Psoas muscle (tissue), 7 donors: ENCODE measurements at regions not wholly inside any gene's neighbourhood (a gene's known extent, or its start where the extent isn't known, plus 50 kb on each side); places are given as distances from the start of the nearest gene placed in this dataset.

ENCODE experiments used
- ATAC-seq, 4 donors: fragments of 200-7000 bp; cut with Tn5 transposase; one replicate each; pipeline ENCODE4 v1.9.1; 2020; ENCODE audit warnings: moderate library complexity in 3 of 4, mild to moderate bottlenecking in 2 of 4
- DNase-seq, 2 donors: peaks; one replicate each; pipeline ENCODE4 v3.0.0-alpha.2; 2020
- H3K27ac ChIP-seq: fragments of 200-600 bp; one replicate; pipeline ENCODE4 v1.8.0; 2022
- H3K27me3 ChIP-seq, 3 donors: fragments of 200-600 bp in 1 of 3; one replicate each; pipeline versions ENCODE4 v1.6.1 to v1.8.0; 2013 to 2022; ENCODE audit warnings: low read length in 2 of 3, mild to moderate bottlenecking in 2 of 3, moderate library complexity in 1 of 3; ENCODE audit not compliant: insufficient read depth in 3 of 3
- H3K36me3 ChIP-seq, 2 donors: fragments of 200-600 bp in 1 of 2; one replicate each; pipeline versions ENCODE4 v1.6.1 to v1.8.0; 2013 to 2022; ENCODE audit warnings: low read depth in 1 of 2, mild to moderate bottlenecking in 1 of 2, moderate library complexity in 1 of 2; ENCODE audit not compliant: insufficient read depth in 1 of 2
- H3K4me1 ChIP-seq: fragments of 200-600 bp; one replicate; pipeline ENCODE4 v1.8.0; 2022
- H3K4me3 ChIP-seq: fragments of 200-600 bp; one replicate; pipeline ENCODE4 v1.8.0; 2022; ENCODE audit warnings: mild to moderate bottlenecking
- H3K9me3 ChIP-seq: fragments of 200-600 bp; one replicate; pipeline ENCODE4 v1.8.0; 2022
- WGBS, 3 donors: extraction: QIAGEN DNeasy Blood & Tissue Kit; methylation state at CpG; one replicate each; pipeline versions ENCODE4 v1.1.6 to v1.1.7; 2013; 5-methylcytosine and 5-hydroxymethylcytosine counted together
- intact Hi-C, 2 donors: fragments of 100-400 bp; cut with DNase I; formaldehyde crosslinking; loops; one replicate each; pipeline versions ENCODE4 v1.11.0 to v1.14.2; 2022
- TF ChIP-seq, protein P1 (sequence below): fragments of 200-600 bp; IDR thresholded peaks from one replicate; pipeline ENCODE4 v1.8.0; 2022; ENCODE audit warnings: antibody characterized with exemption
- donor health status: healthy with polysubstance abuse.
- donor health status: DM: no; HTN: no; CAD: no; lungs with moderate emphysema.
- donor health status: Bipolar disorder and iron deficiency.
- donor health status: healthy.
- donor health status: DM: yes; HTN: yes; CAD: no.
- donor health status: DM: no; HTN: no; CAD: no.
- donor health status: DM: yes; HTN: yes; CAD: no.

DNA sequence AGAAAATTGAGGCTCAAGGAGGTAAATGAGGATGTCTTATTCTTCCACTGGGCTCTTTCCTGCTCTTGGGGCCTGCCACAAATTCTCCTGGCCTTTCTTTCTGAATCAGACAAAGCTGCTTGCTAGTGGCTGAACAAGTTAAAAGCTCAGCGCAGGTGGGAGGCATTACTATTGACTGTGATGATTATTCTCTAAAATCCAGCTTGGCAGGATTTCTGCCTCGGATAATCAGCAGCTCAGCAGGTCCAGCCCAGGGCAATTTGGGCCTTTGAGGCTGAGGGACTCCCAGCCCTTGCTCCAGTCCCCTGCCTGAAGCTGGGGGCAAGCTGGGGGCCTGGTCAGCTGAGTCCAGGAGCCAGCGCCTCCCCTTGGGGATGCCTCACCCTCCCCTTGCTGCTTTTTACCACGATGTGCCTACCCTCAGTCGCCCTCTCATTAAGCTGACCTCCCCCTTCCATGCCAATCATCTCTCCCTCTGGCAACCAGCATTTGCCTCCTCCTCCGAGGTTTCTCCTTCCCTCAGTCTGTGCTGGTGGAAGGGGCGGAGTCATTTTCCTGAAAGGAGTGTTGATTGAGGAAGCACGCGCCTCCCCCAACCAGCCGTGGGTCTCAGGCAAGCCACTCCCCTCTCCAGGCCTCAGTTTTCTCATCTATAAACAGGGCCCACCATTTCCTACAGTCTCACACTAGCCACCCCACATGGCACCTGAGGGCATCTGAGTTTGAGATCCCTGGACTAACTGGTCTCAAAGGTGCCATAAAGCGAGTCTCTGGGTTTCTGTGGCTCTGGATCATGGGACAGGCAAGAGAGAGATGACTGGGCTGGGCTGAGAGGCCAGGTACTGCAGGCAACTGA is 60.6 kb upstream of the PRDM11 start:
- whole genome bisulfite sequencing, 3 donors: 79 to 87% (median 81%) methylated on average over 10 to 11 of the region's 11 CpGs
- no peak for DNase-seq

GRCh38 chr11:45086526-45086925 is 59.9 kb upstream of the PRDM11 start:
- DNase-seq (no peak), ATAC-seq (no peak)
- Histone ChIP-seq H3K9me3 (no peaks in the 10 kb centered on the region), H3K36me3 (no peaks in the 10 kb centered on the region), H3K4me3 (no peak overlapping the region), H3K27ac (no peak overlapping the region), H3K4me1 (peaks cover 21% of the 10 kb centered on the region), H3K27me3 (peaks cover 0 to 5% (median 0%) of the 10 kb centered on the region in 3 donors)
- TF ChIP-seq, protein P1, sequence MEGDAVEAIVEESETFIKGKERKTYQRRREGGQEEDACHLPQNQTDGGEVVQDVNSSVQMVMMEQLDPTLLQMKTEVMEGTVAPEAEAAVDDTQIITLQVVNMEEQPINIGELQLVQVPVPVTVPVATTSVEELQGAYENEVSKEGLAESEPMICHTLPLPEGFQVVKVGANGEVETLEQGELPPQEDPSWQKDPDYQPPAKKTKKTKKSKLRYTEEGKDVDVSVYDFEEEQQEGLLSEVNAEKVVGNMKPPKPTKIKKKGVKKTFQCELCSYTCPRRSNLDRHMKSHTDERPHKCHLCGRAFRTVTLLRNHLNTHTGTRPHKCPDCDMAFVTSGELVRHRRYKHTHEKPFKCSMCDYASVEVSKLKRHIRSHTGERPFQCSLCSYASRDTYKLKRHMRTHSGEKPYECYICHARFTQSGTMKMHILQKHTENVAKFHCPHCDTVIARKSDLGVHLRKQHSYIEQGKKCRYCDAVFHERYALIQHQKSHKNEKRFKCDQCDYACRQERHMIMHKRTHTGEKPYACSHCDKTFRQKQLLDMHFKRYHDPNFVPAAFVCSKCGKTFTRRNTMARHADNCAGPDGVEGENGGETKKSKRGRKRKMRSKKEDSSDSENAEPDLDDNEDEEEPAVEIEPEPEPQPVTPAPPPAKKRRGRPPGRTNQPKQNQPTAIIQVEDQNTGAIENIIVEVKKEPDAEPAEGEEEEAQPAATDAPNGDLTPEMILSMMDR: no peak
- intact Hi-C loops: no loop called here
- WGBS, 3 donors: 91 to 100% (median 92%) methylated on average over 3 to 5 of the region's 5 CpGs

More for the DNA sequence above, 60.6 kb upstream of the PRDM11 start:
- H3K4me1 ChIP-seq: peaks cover 20% of the 10 kb centered on the region
- no peak overlapping the region for H3K27ac ChIP-seq
- peaks cover 0 to 5% (median 0%) of the 10 kb centered on the region in 3 donors for H3K27me3 ChIP-seq
- TF ChIP-seq, protein P1: no peak
- no peak for ATAC-seq
- intact Hi-C loops: no loop called here
- no peak overlapping the region for H3K4me3 ChIP-seq
- no peaks in the 10 kb centered on the region for H3K9me3 ChIP-seq
- no peaks in the 10 kb centered on the region for H3K36me3 ChIP-seq

DNA sequence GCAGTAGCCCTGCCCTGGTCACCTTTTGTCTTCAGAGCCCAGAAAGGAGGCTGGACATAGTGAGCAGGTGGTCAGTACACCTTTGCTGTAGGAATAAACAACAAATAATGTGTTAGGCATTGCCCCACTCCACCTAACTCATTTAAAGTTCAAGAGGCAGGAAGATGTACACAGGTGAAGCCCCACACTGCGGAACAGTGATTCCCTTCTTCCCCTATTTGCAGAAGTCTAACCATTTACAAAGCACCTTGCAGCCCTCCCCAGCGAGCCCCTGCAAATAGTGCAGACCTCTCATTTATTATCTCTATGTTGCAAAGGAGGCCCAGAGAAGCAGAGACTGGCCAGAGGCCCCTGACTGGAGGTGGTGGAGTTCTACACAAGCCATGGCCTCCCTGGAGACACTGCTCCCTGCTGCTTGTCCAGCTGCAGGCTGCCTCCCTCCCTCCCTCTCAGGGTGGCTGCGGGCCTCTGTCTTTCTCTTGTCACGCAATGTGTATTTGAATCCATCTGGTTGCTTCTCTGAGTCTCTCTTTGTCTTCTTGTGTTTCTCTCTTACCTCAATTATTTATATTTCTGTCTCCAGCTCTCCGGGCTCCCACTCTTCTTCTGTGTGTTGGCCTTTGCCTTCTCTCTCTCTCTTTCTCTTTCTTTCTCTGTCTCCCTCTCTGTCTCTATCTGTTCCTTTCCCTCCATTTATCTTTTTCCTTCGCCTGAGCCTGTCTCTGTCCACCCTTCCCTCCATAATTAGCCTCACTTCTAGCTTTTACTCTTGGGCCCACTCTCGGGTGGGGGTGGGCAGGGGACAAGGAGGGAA is 59.1 kb upstream of the PRDM11 start:
- H3K4me1 ChIP-seq: peaks cover 21% of the 10 kb centered on the region
- ATAC-seq (no peak), DNase-seq (no peak)
- intact Hi-C loops: no loop called here
- H3K9me3 ChIP-seq: no peaks in the 10 kb centered on the region
- no peak overlapping the region for H3K27ac ChIP-seq
- H3K4me3 ChIP-seq: no peak overlapping the region
- TF ChIP-seq, protein P1: no peak
- no peaks in the 10 kb centered on the region for H3K36me3 ChIP-seq
- peaks cover 0 to 5% (median 0%) of the 10 kb centered on the region in 3 donors for H3K27me3 ChIP-seq
- WGBS, 3 donors: 82 to 88% (median 83%) methylated on average over 7 of the region's 7 CpGs

GRCh38 chr11:45087900-45088160 is 58.6 kb upstream of the PRDM11 start:
- intact Hi-C loops: no loop called here
- DNase-seq: no peak
- Histone ChIP-seq H3K9me3 (no peaks in the 10 kb centered on the region), H3K27ac (peak overlapping the region; percentile 75), H3K36me3 (no peaks in the 10 kb centered on the region), H3K4me3 (no peak overlapping the region), H3K4me1 (peaks cover 21% of the 10 kb centered on the region), H3K27me3 (no peaks in the 10 kb centered on the region)
- WGBS, 3 donors: 73 to 84% (median 78%) methylated on average over 7 of the region's 7 CpGs
- TF ChIP-seq, protein P1: no peak
- no peak for ATAC-seq
